DMS53 treated with DMSO at 0.1 percent for 48 hours (cell line): ENCODE measurements at regions not wholly inside any gene's neighbourhood (a gene's known extent, or its start where the extent isn't known, plus 50 kb on each side); places are given as distances from the start of the nearest gene placed in this dataset.

Experiments
- DNase-seq: peaks from one replicate; lab custom pipeline; 2025; ENCODE audit not compliant: unreplicated experiment; lab: John Stamatoyannopoulos, UW

- DNase-seq: no peak
These were observed 81.9 kb upstream of the MBOAT2 start for GRCh38 chr2:9085353-9085752.

DNA sequence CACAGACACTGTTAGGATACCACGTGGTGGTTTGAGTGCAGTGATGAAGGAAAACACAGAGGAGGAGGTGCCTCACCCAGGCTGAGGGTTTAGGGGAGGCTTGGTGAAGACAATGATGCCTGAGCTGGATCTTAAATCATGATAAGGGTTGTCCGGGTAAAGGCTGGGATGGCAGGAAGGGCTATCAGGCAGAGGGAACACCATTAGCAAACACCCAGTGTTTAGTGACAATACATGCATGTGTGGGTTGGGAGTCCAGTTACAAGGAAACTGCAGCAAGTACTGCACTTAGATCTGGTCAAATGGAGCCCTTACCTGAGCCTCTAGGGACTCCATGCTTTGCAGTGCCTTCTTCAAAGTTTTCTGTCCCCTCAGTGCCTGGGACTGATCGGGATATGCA lies 79.8 kb upstream of the MBOAT2 start:
- DNase-seq: no peak

GRCh38 chr2:9082158-9082557 lies 78.7 kb upstream of the MBOAT2 start:
- no peak for DNase-seq

DNA sequence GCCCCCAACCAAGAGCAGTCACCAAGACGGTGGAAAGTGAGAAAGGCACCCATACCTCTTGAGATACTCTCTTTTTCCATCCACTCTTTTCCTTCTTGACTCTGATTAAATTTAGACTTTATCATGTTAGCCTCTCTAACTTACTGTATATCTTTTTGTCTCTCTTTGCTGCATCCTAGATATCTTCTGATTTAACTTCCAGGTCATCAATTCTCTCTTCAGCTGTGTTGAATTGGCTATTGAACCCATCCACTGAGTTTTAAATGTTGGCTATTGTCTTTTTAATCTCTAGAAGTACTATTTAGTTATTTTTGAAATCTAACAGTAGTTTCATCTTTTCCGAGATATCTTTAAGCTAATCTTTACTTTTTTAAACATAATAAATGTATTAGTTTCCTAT lies 78.3 kb upstream of the MBOAT2 start:
- DNase-seq: no peak

GRCh38 chr2:9078405-9078804 lies 74.9 kb upstream of the MBOAT2 start:
- no peak for DNase-seq

GRCh38 chr2:9077691-9078090 lies 74.2 kb upstream of the MBOAT2 start:
- no peak for DNase-seq

DNA sequence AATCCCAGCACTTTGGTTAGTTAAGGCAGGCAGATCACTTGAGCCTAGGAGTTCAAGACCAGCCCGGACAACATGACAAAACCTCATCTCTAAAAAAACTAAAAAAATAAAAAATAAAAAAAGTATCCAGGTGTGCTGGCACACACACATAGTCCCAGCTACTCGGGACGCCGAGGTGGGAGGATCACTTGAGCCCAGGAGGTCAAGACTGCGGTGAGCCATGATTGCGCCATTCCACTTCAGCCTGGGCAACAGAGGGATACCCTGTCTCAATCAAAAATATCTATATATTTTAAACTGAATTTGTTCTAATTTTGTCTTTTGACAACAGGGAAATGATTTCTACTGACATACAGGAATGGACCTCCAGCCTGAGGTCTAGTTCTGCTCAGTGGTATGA lies 73.3 kb upstream of the MBOAT2 start:
- DNase-seq: no peak

- DNase-seq: no peak
These were observed 72.7 kb upstream of the MBOAT2 start for GRCh38 chr2:9076210-9076609.

GRCh38 chr2:9074930-9075329 lies 71.4 kb upstream of the MBOAT2 start:
- no peak for DNase-seq

DNA sequence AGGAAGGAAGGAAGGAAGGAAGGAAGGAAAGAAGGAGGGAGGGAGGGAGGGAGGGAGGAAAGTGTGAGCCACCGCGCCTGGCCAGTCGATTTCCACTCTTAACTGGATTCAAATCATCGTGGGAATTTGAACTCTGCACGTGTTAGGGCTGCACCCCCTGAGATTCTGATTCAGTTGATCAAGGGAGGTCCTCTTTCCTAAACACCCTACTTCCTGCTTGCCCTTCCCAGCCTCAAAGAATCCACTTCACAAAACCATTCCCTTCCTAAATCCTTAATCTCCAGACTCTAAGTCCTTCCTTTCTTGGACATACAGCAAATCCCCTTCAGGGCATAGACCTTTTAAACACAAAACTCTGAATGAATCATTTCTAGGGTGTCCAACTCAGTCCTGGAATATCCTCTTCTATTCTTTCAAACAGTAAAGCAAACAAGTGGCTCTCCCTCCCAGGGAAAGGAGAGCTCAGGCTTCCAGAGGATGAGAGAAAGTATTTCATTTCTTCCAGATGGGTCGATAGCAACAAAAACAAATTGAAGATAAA lies 68.2 kb upstream of the MBOAT2 start:
- DNase-seq: no peak

GRCh38 chr2:9071032-9071431 lies 67.5 kb upstream of the MBOAT2 start:
- DNase-seq: peak; percentile 84

DNA sequence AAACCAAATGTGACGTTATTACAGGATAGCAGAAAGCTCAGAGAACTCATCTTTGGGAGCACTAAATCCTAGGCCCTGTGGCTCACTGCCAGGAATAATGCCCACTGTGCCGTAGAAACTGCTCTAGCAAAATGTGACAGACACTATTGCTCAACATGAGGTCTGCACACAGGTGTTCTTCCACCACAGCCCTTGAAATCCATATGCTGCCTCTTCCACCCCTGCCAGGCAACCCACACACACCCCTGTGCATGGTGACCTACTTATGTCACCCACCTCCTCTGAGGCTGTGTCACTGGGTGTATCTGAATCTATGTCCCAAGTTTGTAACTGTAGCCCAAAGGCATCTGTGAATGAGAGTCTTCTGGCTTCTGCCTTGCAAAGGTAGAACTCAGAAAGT lies 66.1 kb upstream of the MBOAT2 start:
- no peak for DNase-seq

DNA sequence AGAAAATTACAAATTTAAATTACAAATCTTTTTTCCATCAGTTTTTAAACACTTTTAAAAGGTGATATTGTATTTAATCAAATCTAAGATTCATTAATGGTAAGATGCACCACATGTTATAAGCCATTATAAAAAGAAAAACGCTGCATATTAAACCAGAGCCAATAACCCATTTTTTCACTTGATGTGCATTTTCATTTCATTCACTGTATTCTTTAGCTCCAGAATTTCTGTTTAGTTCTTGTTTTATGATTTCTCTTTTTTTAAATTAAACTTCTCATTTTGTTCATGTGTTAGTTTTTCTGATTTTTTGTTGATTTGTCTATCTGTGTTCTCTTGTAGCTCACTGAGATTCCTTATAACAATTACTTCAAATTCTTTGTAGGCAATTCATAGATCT lies 62.4 kb upstream of the MBOAT2 start:
- DNase-seq: no peak

GRCh38 chr2:9063023-9063606 lies 59.6 kb upstream of the MBOAT2 start:
- DNase-seq: no peak

DNA sequence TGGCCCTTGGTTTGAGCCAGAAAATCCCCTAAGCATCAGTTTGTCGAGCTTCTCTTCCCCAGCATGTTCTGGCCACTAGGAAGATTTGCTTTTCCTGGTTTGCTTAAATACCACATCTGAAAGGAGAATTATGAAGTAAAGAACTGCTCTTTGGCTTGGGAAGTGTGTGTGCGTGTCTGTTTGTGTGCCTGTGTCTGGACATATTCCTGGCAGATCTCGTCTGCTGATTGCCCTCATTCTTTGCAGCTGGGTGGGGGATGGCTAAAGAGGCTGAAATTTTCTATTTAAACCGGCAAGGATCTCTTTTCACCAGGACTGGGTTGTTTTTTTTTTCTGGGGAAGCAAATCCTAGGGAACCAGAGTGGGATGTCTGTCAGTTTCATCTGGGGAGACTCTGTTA lies 57.3 kb upstream of the MBOAT2 start:
- no peak for DNase-seq

- no peak for DNase-seq
These were observed 54.7 kb upstream of the MBOAT2 start for GRCh38 chr2:9057939-9058761.

DNA sequence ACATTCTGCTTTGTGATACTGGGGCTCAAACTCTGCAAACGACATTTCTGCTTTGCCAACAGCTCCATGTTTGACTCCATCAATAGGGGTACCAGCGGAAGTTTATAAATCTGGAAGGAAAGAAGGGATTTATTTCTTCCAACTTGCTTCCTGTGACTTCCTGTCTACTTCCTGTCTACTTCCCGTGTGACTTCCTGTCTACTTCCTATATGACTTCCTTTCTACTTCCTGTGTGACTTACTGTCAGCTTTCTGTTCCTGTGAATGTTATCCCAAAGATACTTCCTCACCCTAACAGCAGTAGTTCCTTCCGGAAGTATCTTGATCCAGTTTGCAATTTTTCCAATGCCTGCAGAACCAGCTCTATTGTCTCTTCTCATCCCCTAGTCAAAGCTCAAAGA lies 52.0 kb upstream of the MBOAT2 start:
- no peak for DNase-seq

DNA sequence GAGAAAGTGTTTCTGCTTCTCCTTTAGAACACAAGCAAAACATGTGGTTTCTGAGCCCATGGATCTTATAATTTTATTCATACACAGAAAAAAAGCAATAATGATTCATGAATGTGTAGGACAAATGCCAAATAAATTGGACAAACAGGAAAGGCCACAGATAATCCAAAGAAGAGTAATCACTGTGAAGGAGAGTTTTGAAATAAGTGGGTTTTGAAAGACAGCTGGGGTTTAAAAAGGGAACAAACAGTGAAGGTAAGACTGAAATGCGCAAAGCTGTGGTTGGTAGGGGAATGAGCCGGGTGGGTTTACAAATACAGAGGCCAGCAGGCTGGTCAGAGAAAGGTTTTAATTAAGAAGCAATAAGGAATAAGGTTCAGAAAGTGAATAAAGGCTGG lies 50.0 kb upstream of the MBOAT2 start:
- no peak for DNase-seq
